Body of pancreas (tissue), 4 donors: ENCODE measurements at regions not wholly inside any gene's neighbourhood (a gene's known extent, or its start where the extent isn't known, plus 50 kb on each side); places are given as distances from the start of the nearest gene placed in this dataset.

ENCODE experiments used
- ATAC-seq: fragments of 150-250 bp; one replicate; pipeline ENCODE4 v1.9.1; 2016
- DNase-seq, 4 donors: peaks; one replicate each; pipeline ENCODE4 v3.0.0-alpha.2; 2019
- H3K27ac ChIP-seq, 4 donors: fragments of 200-600 bp; sonication (generic); 1 replicate in 3 of 4; 2 replicates in 1 of 4; pipeline versions ENCODE4 v1.5.1 to v1.6.1; 2016 to 2019; ENCODE audit warnings: mild to moderate bottlenecking in 1 of 4, mixed read lengths in 1 of 4, moderate library complexity in 1 of 4
- H3K27me3 ChIP-seq, 2 donors: fragments of 200-600 bp; sonication (generic); one replicate each; pipeline ENCODE4 v1.6.0; 2016; ENCODE audit warnings: mild to moderate bottlenecking in 1 of 2
- H3K36me3 ChIP-seq, 2 donors: fragments of 200-600 bp; sonication (generic); replicated peaks in 1 of 2; 2 replicates each; pipeline ENCODE4 v1.5.1; 2016; ENCODE audit warnings: low read depth in 2 of 2; ENCODE audit not compliant: insufficient read depth in 1 of 2
- H3K4me1 ChIP-seq: fragments of 200-600 bp; sonication (generic); one replicate; pipeline ENCODE4 v1.6.0; 2016
- H3K4me3 ChIP-seq, 2 donors: fragments of 200-600 bp; sonication (generic); 1 replicate in 1 of 2; 2 replicates in 1 of 2; pipeline ENCODE4 v1.5.1; 2016 to 2019
- H3K9me3 ChIP-seq, 3 donors: fragments of 200-600 bp; sonication (generic); 1 replicate in 2 of 3; 2 replicates in 1 of 3; pipeline ENCODE4 v1.5.1; 2016
- POLR2A ChIP-seq, 3 donors: fragments of 450-650 bp; IDR thresholded peaks; one replicate each; pipeline ENCODE4 v1.6.1; 2016; ENCODE audit warnings: antibody characterized with exemption in 3 of 3, mild to moderate bottlenecking in 2 of 3
- WGBS, 2 donors: methylation state at CpG; one replicate each; pipeline ENCODE4 v1.1.5; 2017; 5-methylcytosine and 5-hydroxymethylcytosine counted together
- intact Hi-C: fragments of 100-400 bp; cut with DNase I; formaldehyde crosslinking; loops from one replicate; pipeline ENCODE4 v1.15.1; 2023
- TF ChIP-seq, protein P1 (sequence below), 7 experiments: fragments of 450-650 bp in 4 of 7; fragments of 200-600 bp in 3 of 7; sonication (generic) in 3 of 7; IDR thresholded peaks; one replicate each; pipeline ENCODE4 v1.5.1; 2016 to 2019; ENCODE audit warnings: antibody characterized with exemption in 7 of 7

DNA sequence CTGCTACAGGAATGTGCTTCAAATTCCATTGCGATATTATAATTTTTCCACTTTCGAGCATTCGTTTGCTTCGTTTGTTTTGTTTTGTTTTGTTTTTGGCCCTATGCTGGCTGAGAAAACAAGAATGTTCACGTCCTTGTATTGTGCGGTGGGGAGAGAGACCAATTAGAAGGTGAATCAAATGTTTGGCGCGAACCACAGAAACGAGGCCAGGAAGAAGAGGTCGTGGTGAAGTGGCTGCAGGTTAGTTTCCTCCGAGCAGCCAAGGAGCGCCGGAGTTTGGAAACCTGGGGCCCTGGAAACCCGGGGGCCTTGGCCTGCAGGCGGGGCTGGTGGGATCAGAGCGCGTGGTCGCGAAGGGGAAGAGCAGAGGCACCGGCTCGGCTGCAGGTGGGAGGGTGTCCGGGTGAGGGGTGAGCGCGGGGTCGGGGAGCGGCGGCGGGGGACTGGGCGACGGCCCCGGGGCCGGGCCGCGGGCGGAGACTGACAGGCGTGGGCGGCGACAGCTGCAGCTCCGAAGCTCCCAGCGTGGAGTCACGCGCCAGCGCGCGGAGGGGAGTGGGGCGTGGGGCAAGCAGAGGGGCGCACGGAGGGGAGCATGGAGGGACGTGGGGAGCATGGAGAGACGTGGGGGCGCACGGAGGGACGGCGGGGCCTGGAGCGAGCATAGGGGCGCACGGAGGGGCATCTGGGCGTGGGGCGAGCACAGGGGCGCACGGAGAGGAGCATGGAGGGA lies 141.5 kb upstream of the PDE10A start:
- H3K27ac ChIP-seq = no peak overlapping the region
- DNase-seq = no peak
- ATAC-seq = no peak
- H3K27me3 ChIP-seq = no peaks in the 10 kb centered on the region
- no peaks in the 10 kb centered on the region for H3K9me3 ChIP-seq
- H3K4me3 ChIP-seq = no peak overlapping the region
- intact Hi-C loops = no loop called here
- no peaks in the 10 kb centered on the region for H3K36me3 ChIP-seq
- WGBS, 2 donors = 4 to 5% methylated on average over 43 to 57 of the region's 61 CpGs
- peaks cover 12% of the 10 kb centered on the region for H3K4me1 ChIP-seq
- no peak for TF ChIP-seq POLR2A (IDR thresholded peaks at IDR 0.05)
- TF ChIP-seq, protein P1, sequence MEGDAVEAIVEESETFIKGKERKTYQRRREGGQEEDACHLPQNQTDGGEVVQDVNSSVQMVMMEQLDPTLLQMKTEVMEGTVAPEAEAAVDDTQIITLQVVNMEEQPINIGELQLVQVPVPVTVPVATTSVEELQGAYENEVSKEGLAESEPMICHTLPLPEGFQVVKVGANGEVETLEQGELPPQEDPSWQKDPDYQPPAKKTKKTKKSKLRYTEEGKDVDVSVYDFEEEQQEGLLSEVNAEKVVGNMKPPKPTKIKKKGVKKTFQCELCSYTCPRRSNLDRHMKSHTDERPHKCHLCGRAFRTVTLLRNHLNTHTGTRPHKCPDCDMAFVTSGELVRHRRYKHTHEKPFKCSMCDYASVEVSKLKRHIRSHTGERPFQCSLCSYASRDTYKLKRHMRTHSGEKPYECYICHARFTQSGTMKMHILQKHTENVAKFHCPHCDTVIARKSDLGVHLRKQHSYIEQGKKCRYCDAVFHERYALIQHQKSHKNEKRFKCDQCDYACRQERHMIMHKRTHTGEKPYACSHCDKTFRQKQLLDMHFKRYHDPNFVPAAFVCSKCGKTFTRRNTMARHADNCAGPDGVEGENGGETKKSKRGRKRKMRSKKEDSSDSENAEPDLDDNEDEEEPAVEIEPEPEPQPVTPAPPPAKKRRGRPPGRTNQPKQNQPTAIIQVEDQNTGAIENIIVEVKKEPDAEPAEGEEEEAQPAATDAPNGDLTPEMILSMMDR (IDR thresholded peaks at IDR 0.05) = no peak

DNA sequence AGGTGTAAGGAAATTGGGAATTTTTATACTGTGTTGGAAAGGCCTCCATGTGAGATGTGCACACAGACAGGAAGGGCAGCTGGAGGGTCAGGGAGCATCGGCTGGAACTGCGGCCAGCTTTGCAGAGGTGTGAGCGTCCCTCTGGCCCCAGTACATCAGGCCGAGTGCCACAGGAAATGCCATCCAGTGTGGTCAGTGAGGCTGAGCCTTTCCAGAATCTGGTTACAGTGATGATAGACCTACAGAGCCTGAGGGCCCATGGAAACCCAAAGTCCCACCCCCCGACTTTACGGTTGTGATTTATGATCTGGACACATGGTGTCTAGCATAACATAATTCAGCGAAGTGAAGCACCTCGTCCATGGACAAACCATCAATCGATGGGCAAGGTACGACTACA lies 137.3 kb upstream of the PDE10A start:
- Histone ChIP-seq H3K4me1 (peaks cover 12% of the 10 kb centered on the region), H3K36me3 (no peaks in the 10 kb centered on the region), H3K9me3 (no peaks in the 10 kb centered on the region), H3K27me3 (no peaks in the 10 kb centered on the region), H3K27ac (no peak overlapping the region), H3K4me3 (no peak overlapping the region)
- 65 to 71% methylated on average over 7 to 10 of the region's 10 CpGs for WGBS, 2 donors
- intact Hi-C loops = no loop called here
- no peak for TF ChIP-seq POLR2A (IDR thresholded peaks at IDR 0.05)
- TF ChIP-seq, protein P1 (IDR thresholded peaks at IDR 0.05) = no peak
- DNase-seq (no peak), ATAC-seq (no peak)

DNA sequence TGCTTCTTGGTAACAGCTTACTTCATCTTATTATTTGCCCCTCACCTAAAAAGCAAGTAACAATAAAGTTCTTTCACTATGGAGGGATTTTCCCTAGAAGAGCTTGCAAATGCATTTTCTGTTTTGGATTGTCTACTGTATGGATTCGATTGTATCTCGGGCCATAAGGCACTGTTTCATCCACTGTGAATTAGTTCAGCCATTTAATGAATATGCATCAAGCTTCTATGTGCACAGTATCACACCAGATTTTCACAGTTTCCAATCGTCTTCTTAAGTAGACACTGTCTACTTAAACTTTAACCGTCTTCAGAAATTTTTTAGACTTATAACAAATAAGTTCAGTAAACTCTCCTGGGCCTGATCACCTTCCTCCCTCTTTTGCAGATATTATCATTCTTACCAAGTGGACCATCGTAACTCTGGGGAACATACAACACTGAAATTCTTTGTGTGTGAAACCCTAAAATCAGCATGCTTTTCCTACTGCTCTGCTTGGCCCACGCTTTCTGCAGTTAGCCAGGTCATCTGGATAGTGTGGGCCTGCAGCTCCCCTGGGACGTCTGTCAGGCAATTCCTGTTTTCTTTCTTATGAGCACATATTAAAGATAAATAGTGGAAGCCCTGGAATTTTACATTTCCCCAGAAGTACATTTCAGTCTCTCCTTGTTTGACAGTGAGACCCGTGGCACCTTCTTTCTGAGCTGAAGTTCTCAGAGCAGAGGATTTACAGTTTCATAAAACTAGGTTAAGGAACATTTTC lies 136.5 kb upstream of the PDE10A start:
- H3K27ac ChIP-seq = no peak overlapping the region
- 58 to 60% methylated on average over 8 of the region's 8 CpGs for WGBS, 2 donors
- no peaks in the 10 kb centered on the region for H3K27me3 ChIP-seq
- no peak for ATAC-seq
- H3K4me3 ChIP-seq = no peak overlapping the region
- H3K9me3 ChIP-seq = no peaks in the 10 kb centered on the region
- no peak for TF ChIP-seq POLR2A (IDR thresholded peaks at IDR 0.05)
- TF ChIP-seq, protein P1 (IDR thresholded peaks at IDR 0.05) = no peak
- peaks cover 5% of the 10 kb centered on the region for H3K4me1 ChIP-seq
- H3K36me3 ChIP-seq = no peaks in the 10 kb centered on the region
- DNase-seq = peak in 3 of 4 donors; percentile 20 to 48 (median 25)
- intact Hi-C loops = no loop called here

DNA sequence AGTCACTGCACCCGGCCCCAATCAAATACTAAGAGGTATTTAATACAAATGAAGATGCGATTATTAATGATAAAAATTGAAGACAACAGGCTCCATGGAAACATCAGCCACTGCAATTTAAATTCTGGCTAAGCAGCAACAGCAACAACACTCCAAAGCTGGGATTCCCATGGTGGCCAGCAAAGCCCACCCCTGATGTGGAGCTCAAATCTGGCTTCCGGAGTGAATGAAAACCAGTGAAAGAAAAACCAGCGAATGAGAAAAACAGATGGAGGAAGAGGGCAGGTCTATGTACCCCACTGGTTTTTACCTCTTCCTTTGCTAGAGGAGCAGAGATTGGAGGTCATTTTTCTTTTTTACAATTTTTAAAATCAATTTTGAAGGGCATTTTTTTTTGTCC lies 135.9 kb upstream of the PDE10A start:
- Histone ChIP-seq H3K27ac (no peak overlapping the region), H3K4me1 (no peaks in the 10 kb centered on the region), H3K27me3 (no peaks in the 10 kb centered on the region), H3K36me3 (no peaks in the 10 kb centered on the region), H3K9me3 (no peaks in the 10 kb centered on the region), H3K4me3 (no peak overlapping the region)
- intact Hi-C loops = no loop called here
- DNase-seq (no peak), ATAC-seq (no peak)
- TF ChIP-seq, protein P1 (IDR thresholded peaks at IDR 0.05) = no peak
- no peak for TF ChIP-seq POLR2A (IDR thresholded peaks at IDR 0.05)
- 76 to 84% methylated on average over 4 of the region's 4 CpGs for WGBS, 2 donors
